Jurkat, Clone E6-1 (cell line): ENCODE measurements at regions not wholly inside any gene's neighbourhood (a gene's known extent, or its start where the extent isn't known, plus 50 kb on each side); places are given as distances from the start of the nearest gene placed in this dataset.
"Not testable (repeated sequence)": the region's sequence is repeated elsewhere in the genome, so short reads cannot be mapped to it uniquely, and the experiment has no call there.

Experiments
- DNase-seq: peaks from one replicate; pipeline ENCODE4 v3.0.0-alpha.2; 2011; ENCODE audit warnings: low read depth, low spot score
- H3K4me3 ChIP-seq: 2 replicates; pipeline ENCODE4 v1.5.1; 2011; ENCODE audit warnings: mild to moderate bottlenecking, low read length, control low read depth, moderate library complexity

DNA sequence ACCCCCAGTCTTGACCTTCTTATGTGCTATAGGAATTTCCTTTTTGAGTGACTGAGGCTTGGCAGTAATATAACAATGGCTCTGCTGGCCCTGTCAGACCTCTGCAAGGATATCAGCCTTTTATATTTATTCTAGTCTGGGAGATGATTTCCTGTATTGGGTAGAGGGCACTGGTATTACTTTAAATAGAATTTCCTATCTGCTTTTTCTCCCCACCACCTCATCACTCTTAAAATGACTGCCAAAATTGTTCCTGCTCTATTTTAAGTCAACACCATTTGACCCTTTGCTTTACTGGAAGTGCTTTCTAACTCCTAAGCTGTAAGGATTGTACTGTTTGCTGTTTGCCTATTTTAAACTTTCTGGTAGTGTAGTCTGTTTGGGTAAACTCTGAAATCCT lies 658.4 kb upstream of the FSHR start:
- no peak for DNase-seq
- no peak overlapping the region for H3K4me3 ChIP-seq

DNA sequence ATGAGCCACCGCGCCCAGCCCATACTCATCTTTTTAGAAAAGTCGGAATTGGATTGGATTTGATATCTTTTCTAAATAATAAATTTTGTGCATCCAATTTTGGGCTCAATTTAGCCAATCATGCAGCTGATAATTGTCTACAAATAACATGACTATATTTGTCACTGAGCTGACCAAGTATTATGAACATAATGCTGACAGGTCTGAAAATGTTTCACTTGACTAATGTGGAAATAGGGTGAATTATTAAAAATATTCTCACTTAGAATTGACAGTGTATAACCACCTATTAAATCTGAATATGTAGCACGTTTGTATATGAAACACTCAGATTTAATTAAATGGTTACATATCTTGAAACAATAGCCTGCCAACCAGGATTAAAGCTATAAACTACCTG lies 657.2 kb upstream of the FSHR start:
- DNase-seq, result no peak
- H3K4me3 ChIP-seq, result no peak overlapping the region

DNA sequence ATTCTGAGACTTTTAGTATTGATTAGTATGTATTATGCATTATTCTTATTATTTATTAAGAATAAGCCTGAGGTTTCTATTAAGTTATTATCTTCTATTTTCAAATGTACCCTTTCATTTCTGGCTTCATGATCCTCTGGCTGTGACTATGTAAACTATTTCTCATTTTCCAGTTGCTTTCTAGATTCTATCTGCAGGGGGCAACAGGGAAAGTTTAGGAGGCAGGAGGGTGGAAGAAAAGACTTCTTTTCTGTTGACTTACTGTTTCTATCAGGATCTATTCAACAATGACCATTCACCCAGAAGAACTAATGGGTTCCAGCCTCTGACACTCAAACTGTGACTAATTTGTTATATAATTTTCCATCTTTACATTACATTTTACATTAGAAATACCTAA lies 653.4 kb upstream of the FSHR start:
- no peak overlapping the region for H3K4me3 ChIP-seq
- DNase-seq, result no peak

DNA sequence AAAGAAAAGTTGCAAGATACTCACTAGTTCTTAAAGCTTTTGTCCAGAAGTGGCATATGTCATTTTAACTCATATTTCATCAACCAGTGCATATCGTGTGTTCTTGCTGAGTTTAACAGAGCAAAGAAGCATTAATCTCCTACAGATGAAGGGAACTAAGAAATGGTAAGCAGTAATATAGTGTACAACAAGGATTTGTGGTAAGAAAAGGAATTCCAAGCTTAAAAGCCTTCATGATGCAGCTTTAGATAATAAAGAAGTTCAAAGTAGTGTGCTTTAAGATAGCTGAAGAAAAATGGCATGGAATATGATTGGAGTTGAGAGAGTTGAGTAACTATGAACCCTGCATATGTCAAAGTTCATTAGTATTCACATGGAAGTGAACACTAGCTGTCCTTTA lies 649.8 kb upstream of the FSHR start:
- H3K4me3 ChIP-seq, result no peak overlapping the region
- no peak for DNase-seq

DNA sequence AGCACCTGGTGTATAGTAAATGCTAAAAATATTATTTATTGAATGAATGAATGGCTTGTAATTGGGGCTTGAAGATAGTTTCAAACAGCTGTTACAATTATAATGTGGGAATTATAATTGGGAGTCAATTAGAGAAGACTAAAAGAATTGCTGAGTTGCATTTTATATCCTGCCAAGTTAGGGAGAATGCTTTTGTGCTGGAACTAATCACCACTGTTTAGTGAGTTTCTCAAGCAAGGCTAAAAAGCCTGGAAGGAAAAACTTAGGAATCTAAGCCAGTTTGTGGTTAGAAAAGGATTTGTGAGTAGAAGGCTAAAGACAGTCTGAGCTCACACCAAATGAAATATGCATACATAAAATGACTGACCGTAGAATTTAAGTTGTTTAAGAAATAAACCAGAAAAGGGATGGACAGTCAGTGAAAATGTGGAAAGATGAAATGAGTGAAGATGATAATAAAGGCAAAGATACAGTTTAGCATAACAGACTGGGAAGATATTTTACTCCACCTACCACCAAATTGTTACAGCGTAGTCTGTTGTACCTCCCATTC lies 647.7 kb upstream of the FSHR start:
- DNase-seq, result no peak
- H3K4me3 ChIP-seq, result no peak overlapping the region

DNA sequence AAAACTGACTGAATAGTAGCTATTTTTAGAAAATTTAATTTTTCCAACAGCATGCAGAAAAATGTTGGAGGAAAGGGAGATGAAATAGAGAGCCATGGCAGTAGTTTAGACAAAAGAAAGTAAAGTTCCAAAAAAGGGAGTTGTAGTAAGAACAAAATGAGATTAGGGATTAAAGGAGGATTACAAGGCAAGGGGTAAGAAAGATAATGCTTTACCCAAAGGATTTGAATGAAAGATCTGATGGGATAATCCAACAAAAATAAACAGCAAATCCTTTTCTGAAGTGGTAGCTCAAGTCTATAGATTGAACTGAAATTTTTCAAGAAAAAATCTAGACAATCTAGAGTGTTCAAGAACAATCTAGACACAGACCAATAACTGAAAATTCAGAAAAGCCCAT lies 644.3 kb upstream of the FSHR start:
- no peak overlapping the region for H3K4me3 ChIP-seq
- no peak for DNase-seq

DNA sequence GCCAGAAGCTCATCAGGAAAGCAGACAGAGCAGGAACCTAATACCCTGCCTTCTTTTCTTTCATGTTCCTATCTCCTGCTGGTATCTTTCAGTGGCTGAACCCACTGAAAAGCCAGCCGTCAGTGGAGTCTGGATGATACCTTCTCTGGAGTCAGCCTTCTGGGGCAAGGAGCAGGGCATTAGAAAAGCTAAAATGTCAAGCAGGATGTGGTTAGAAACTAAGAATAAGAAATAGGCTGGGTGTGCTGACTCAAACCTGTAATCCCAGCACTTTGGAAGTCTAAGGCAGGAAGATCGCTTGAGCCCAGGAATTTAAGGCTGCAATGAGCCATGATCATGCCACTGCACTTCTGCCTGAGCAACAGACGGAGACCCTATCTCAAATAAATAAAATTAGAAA lies 642.0 kb upstream of the FSHR start:
- DNase-seq, result no peak
- H3K4me3 ChIP-seq, result no peak overlapping the region

DNA sequence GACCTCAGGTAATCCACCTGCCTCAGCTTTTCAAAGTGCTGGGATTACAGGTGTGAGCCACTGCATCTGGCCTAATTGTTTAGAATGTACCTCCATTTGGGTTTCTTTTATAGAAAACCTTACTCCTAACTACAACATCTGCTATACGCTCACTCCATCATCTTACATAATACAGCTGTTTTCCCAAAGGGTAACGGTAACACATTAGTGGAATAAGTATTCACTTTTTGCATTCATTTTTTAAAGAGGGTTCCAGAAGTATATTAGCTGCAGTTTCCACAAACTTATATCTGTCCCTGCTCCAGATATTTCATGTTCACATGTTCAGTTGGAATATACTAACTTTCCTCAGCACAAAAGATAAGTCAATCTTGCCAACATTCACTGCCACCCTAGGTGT lies 640.1 kb upstream of the FSHR start:
- no peak for DNase-seq
- H3K4me3 ChIP-seq, result no peak overlapping the region

DNA sequence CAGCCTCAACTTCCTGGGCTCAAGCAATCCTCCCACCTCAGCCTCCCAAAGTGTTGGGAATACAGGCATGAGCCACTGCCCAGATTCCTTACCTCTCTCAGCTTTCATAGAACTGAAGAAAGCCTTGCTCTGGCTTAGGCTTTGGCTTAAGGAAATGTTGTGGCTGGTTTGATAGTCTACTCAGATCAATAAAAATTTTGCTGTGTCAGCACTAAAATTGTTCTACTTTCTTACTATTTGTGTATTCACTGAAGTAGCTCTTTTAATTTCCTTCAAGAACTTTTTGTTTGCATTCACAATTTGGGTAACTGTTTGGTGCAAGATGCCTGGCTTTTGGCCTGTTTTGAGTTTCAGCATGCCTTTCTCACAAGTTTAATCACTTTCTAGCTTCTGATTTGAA lies 634.0 kb upstream of the FSHR start:
- no peak for DNase-seq
- no peak overlapping the region for H3K4me3 ChIP-seq

DNA sequence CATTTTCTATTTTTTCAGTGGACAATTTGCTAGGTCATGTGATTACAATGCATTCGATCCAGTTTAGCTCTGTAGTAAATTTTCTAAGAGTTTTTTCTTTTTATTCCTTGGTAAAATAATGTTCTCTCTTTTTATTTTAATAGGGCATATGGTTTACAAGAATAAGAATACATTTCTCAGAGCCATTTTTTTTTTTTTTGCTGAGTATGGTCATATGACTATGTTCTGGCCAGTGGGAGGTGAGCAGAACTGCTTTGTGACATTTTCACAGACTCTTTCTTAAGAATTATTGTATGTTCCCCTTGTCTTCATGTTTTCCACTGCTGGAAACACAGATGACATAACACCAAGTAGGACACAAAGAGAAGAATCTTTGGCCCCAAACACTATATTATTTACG lies 626.6 kb upstream of the FSHR start:
- no peak overlapping the region for H3K4me3 ChIP-seq

DNA sequence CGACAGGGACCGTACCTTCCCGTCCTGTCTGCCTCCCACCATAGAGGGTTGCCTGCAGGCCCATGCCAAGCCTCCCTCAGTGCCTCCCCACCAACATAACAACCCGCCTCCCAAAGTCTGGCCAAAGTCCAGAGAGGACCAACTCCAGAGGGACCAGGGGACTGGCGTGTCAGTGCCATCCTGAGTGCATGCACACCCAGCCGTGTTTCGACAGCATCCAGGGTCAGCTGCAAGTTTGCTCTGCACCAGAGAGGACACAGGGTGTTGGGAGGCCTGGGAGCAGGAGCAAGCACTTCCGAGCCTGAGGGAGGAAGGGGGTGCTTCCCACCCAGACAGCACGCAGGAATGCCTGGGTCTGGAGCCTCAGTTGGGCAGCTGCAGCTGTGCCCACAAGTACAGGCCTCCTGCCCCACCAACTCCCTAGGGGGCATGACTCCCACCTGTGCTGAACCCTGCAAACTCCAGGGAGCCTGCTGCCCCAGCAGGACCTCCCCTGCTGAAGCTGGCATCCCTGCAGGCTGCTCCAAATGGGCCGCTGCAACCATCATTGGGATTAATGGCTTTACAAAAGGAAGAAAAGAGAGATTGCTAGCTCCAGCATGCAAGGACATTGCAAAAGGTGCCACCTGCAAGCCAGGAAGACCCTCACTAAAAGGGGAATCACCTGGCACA lies 618.1 kb upstream of the FSHR start:
- DNase-seq, result no peak
- no peak overlapping the region for H3K4me3 ChIP-seq

More for the DNA sequence above, 626.6 kb upstream of the FSHR start:
- DNase-seq, result no peak

DNA sequence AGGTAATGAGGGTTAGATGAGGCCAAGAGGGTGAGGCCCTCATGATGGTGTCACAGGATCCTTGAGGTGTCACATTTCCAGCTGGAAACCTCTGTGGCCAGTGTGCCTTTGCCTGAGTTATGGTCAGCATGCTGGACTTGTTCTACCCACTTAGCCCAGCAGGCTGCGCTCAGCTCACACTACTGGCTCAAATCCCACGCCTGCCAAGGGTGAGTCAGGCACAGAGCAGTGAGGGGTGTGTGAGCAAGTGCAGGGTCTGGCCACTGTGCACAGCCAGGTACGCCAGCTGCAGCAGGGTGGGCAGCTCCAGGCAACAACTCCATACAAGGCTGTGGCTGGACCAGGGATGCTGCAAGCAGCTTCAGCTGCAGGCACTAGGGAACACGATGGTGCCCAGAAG lies 616.6 kb upstream of the FSHR start:
- no peak for DNase-seq
- no peak overlapping the region for H3K4me3 ChIP-seq

DNA sequence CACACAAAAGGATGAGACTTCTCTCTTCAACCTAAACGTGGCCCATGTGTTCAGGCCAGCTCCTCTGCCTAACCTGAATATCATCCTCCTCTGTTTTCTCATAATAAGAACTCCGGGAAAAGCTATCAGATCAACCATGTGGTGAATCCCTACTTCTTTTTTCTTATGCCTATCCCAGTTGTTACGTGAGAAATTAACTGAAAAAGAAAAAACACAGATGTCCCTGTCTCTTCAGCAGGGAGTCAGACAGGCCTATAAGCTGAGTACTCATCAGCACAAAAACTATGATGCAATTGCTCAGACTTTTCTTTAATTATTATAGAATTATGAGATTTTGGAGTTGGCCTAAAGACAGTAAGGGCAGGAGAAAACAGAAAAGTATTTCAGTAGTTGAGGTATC lies 613.0 kb upstream of the FSHR start:
- DNase-seq, result no peak
- H3K4me3 ChIP-seq, result no peak overlapping the region

DNA sequence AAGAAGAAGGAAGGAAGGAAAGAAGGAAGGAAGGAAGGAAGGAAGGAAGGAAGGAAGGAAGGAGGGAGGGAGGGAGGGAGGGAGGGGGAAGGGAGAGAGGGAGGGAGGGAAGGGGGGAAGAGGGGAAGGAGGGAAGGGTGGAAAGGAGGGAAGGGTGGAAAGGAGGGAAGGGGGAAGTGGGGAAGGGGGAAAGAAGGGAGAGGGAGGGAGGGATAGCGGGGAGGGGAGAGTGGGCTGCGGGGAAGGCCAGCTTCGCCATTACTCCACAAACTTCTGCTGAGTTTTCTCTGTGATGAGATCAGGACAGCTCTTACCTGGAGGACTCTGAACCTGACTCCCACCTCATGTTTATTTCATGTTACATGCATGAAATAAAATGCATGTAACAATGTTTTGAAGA lies 601.5 kb upstream of the FSHR start:
- no peak overlapping the region for H3K4me3 ChIP-seq
- DNase-seq, result no peak

DNA sequence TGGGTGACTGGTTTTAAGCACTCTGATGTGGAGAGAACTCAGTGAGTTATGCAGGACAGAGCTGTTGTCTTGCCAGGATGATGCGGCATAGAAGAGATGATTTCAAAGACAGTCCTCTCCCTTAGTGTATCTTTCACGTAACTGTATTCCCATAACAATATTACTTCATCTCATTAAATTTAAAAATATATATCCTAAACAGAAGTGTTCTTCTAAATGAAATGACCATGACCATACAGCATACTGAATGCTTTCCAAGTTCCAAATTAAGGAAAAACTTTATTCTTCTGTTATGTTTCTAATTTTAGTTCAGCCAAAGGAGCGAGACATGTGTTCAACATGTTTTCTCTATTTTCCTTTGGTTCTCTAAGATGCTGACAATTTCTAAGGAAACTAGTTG lies 600.1 kb upstream of the FSHR start:
- H3K4me3 ChIP-seq, result no peak overlapping the region
- DNase-seq, result no peak

DNA sequence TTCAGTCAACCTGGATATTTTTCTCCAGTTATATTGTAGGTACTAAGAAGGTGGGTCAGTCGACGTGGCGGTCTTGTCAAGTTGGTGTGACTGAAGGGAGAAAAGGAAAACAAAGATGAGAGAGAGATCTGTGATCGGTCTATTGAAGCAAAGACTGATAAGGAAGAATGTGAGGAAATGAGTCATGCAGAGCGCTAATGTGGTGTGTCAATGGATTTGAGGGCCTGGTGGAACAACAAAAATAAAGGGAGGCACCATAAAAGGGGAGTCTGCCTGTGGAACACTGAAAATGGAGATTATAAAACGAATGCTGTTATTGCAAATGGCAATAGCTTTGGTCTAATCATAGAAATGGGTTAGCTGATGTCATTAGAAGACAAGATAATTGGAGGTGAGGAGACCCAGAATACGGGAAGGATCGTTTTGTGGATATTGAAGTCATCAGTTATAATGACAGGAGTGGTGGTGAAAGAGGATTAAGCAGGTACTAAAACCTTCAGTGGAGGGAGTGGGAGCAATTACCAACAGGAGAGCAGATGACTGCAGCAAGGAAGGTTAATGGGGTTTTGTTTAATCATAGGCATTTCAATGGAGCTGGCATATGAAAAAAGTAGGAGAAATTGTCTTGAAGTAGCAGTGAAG lies 599.1 kb upstream of the FSHR start:
- DNase-seq, result no peak
- H3K4me3 ChIP-seq, result no peak overlapping the region

DNA sequence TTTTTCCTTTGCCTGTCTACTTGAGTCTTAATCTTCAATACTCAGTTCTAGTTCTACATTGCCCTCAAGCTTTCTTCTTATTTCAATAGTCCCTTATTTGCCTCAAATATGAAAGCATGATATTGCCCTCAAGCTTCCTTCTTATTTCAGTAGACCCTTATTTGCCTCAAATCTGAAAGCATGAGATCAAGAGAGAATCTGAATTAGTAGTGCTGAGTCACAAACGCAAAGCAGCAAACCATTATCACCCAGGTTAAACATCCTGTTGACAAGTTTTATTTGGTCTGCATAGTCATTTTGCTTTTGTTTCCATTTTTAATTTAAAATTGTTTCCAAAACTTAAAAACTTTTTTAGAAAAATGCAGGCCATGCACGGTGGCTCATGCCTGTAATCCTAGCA lies 583.3 kb upstream of the FSHR start:
- no peak for DNase-seq
- no peak overlapping the region for H3K4me3 ChIP-seq

DNA sequence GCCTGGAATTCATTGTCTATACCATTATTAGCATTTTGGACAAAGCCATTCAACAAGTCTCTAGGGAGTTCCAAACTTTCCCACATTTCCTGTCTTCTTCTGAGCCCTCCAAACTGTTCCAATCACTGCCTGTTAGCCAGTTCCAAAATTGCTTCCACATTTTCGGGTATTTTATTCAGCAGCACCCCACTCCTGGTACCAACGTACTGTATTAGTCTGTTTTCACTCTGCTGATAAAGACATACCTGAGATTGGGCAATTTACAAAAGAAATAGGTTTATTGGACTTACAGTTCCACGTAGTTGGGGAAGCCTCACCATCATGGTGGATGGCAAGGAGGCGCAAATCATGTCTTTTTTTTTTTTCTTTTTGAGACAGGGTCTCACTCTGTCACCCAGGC lies 578.6 kb upstream of the FSHR start:
- H3K4me3 ChIP-seq, DNase-seq: not testable (repeated sequence)

DNA sequence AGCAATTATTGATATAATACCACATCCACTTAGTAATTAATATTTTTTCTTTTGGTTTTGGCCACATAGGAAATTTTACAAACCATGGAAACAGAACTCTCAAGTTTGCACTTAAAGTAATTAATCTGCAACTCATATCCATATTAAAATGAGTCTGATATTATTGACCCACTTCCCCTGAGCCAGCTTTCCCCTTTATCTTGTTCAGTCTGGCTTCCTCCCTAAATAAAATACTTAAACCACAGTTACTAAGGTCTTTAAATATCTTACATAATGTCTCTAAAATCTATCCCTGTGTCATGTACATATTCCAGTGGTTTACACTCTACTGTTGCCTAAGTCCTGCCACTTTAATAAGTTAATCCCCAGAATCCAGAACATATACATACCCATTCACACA lies 564.9 kb upstream of the FSHR start:
- no peak overlapping the region for H3K4me3 ChIP-seq
- no peak for DNase-seq

DNA sequence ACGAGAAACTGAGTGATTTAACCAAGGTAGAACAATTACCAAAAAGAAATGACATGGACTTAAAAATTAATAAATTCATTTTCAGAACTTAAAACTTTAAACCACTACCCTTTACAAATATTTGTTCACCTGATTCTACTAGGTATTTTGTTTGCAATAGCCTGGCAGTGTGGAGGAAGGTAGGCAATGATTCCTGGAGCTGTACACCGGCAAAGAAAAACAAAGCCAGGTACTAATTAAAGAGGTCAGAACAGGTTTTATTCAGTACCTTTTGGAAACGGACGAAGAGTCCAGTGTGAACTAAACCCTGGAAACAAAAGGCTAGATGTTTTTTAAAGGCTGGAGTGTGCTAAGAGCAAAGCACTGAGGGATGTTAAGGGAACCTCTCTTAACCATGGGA lies 561.3 kb upstream of the FSHR start:
- no peak for DNase-seq
- no peak overlapping the region for H3K4me3 ChIP-seq

DNA sequence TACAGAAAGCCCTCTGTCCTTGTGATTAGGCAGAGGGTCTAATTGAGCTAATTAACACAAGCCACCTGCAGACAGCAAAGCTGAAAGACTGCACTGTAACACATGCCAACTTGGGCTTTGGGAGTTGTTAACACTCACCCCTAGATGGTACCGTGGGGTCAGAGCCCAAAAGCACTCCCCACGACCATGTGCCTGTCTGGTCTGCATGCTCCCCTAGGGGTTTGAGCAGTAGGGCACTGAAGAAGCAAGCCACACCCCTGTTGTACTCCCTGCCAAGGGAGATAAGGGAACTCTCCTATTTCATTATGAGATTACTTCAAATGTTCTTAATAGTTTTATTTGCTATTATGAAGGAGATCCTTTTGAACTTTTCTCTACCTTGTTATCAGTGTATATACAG lies 560.1 kb upstream of the FSHR start:
- no peak for DNase-seq

More for the DNA sequence above, 560.1 kb upstream of the FSHR start:
- H3K4me3 ChIP-seq, result no peak overlapping the region
